CD4-positive, alpha-beta T cell treated with Interferon alpha-2 for 1 hour (primary cell): ENCODE measurements at regions not wholly inside any gene's neighbourhood (a gene's known extent, or its start where the extent isn't known, plus 50 kb on each side); places are given as distances from the start of the nearest gene placed in this dataset.
A peak's percentile ranks its signal among the peaks of the same experiment; 100 is the strongest.

ENCODE experiments used
- DNase-seq, 2 donors: peaks; one replicate each; pipeline ENCODE4 v3.0.0-alpha.2; 2020 to 2022

DNA sequence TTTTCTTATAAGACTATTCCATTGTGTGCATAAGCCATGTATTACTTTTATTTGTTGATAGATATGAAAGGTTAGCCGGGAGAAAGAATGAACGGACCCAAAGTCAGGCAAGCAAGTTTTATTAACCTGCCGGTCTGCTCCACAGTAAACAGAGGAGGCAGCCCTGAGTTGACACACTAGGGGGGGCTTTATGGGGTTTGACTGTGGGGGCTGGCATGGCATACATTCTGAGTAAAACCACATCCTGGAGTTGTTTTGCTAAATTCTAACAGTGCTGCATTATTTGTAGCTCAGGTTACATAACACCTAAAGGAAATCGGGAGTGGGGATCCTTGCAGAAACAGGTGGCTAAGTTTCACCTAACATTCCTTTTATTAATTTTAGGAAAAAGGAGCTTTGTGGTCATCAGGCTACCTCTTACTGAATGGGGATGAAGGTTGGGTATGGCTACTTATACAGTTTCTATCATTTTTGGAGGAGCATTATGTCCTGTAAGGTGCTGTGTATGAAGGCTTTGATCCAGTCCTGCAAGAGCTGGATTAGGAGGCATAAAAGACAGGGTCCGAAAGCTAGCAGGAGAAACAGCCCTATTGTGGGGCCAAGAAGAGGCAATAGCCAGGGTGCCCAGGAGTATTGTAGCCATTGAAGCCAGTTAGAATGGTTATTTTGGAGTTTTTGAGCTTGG lies 107.4 kb upstream of the USP9Y start:
- peak in 1 of 2 donors; percentile 61 for DNase-seq

DNA sequence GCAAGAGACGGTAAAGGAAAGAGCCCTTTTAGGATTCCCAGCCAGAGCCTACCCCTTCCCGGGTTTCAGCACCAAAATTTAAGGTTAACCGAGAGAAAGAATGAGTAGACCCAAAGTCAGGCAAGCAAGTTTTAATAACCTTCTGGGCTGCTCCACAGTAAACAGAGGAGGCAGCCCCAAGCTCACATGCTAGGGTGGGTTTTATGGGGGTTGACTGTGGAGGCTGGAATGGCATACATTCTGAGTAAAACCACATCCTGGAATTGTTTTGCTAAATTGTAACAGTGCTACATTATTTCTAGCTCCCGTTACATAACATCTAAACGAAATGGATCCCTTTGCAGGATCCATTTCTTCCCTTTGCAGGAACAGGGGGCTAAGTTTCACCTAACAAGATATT lies 102.2 kb upstream of the USP9Y start:
- peak in 1 of 2 donors; percentile 9 for DNase-seq

DNA sequence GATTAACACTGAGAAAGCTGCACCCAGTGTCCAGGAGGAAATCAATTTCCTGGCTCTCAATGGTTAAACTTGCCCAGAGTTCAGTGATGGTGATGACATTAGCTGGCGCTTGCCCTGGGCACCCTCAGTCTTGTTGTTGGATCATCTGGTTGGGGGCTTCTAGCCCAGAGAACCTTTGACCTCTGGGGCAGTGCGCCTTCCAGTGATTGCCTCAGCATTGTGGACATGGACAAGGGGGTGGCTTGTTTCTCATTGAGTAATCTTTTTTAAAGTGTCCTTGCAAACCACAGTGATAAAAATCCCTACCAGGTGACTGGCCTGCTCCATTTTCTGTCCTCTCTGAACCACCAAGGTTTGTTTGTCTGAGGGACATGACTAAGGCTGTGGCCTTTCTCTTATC lies 95.6 kb upstream of the USP9Y start:
- DNase-seq: no peak

DNA sequence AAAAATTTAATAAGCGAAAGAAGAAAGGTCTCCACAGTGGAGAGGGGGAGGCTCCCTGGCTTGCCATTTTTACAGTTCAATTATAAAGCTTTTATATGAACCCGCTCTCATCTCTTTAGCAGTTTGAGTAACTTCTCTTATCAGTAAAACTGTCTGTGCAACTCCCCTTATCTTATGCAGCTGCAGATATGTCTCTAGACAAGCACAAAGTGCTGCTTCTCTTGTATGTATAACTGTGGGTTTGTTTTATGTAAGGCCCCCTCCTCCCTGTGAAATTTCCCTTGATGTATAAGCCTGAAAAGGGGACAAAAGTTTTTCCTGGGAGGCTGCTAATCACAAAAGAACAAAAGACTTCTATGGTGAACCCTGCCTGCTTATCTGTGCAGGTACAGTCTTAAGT lies 90.2 kb upstream of the USP9Y start:
- no peak for DNase-seq

DNA sequence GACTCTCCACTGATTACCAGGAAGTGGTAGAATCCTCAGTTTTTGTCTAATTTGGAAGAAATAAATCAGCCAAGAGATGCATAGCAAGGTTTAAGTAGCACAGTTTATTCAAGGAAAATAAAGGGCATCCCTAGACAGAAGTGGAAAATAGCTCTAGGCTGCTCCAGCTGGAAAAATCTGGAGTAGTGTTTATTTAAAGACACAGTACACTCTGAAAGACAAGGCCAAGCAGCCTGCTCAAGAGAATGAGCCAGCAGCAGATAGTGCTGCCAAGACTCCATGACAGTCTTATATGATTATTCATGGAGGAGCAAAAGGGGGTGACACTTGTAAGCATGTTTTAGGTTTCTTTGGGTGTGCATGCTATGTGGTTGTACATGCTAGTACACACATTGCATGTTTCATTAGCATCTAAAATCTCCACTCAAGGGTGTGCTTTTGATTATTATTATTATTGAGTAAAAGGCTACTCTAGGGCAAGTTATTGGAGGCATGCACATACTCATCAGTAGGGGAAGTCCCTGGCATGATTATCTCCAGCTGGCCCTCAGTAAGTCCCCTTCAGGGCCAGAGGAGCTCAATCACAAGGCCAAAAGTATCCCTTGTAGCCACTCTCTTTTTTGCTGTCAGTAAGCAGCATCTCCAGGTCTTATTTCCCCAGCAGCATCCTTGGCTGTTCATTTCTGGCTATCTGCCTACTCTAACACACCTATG lies 85.1 kb upstream of the USP9Y start:
- DNase-seq: no peak

DNA sequence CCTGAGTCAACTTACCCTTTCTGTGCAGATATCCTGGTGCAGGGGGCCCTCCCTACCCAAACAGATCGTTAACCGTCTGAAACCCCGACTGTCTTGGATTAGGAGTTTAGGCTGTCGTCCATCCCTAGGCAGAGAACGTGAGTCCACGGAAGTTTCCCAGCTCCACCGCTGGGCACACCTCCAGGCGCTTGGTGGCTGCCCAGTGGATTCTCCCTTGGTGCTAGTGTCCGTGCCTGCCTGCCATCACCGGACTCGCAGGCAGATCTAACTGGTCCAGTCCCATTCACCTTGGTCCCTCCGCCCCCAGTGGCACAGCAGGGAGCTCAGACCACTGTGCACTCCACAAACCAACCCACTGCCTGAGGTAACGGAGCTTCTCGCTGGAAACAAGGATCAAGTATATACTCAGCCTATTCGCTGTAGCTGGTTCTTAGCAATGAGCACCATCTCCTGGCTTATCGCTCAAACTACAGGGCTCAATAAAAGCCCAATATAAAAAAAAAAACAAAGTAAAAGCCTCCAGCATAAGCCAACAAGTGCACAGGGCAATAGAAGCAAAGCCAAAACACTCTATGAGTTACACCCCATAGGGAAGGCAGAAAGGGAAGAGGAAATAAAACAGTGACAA lies 79.5 kb upstream of the USP9Y start:
- peak in 1 of 2 donors; percentile 45 for DNase-seq

DNA sequence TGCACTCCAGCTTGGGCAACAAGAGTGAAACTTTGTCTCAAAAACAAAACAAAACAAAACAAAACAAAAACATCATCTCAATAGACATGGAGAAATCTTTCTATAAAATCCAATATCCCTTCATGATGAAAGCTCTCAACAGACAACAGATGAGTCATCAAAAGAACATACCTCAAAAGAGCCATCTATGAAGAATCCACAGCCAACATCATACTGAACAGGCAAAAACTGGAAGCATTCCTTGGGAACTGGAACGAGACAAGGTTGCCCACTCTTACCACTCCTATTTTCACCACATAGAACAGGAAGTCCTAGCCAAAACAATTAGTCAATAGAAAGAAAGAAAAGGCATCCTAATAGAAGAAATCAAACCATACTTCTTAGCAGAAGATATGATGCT lies 77.8 kb upstream of the USP9Y start:
- DNase-seq: no peak

DNA sequence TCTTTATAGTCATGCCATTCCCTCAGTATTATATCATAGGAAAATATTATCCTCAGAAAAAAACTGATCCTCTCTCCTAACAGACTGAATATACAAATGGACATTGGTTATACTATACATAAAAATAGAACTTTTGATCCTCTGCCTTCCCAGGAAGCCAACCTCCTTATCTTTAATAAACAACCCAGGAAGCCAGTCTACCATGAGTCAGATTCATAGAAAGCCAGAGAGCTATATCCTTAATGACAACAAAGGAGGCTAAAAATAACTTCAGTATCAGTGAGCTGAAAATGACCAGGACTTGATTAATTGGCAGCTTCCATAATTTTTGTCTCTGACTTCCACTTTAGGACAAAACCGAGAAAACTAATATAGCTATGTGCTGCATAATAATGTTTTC lies 58.0 kb upstream of the USP9Y start:
- no peak for DNase-seq

DNA sequence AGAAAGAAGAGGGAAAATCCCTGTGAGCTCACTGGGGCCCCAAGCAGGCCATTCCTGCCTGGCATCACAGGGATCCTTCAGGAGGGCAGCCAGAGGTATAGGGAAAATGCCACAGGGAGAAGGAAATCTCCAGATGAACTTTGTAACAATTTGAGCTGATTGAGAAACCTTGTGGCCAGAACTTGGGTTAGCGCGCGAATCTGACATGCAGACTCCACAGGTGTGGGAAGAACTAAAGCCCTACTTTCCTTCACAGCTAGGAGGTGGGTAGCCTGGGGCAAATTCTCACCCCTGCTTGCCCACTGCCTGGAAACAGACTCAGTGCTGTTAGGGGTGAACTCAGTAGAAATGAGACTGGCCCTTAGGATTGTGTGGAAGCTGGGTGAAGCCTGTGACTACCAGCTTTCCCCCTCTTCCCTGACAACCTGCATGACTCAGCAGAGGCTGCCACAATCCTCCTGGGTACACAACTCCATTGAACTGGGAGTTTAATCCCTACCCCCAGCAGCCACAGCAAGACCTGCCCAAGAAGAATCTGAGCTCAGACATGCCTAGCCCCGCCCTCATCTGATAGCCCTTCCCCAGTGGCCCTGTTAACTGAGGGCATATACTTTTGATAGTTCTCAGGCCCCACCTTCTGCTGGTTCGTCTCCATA lies 57.2 kb upstream of the USP9Y start:
- no peak for DNase-seq

DNA sequence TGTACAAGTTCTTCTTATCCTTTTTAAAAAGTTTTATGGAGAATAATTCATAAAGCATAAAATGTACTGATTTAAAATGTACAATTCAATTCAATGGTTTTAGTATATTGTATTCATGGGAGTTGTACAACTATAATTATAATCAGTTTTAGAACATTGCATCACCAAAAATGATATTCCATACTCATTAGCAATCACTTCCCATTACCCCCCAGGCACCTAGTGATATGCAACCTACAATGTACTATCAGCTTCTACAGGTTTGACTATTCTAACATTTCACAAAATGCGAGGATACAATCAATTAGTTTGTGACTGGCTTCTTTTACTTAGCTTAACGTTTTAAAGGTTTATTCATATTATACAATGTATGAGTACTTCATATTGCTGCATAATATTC lies 49.9 kb upstream of the USP9Y start:
- no peak for DNase-seq
